ENCODE measurements at regions not wholly inside any gene's neighbourhood (a gene's known extent, or its start where the extent isn't known, plus 50 kb on each side); places are given as distances from the start of the nearest gene placed in this dataset.

GRCh38 chr11:38315151-38315550 is 1717.1 kb upstream of the RAG2 start:
- DNase-seq (ENCODE audit: extremely low read depth in 1 of 2, low read depth in 1 of 2), result no peak

- no peak for DNase-seq (ENCODE audit: extremely low read depth in 1 of 2, low read depth in 1 of 2)
These were observed 1709.4 kb upstream of the RAG2 start for GRCh38 chr11:38307455-38307854.

- no peak for DNase-seq (ENCODE audit: extremely low read depth in 1 of 2, low read depth in 1 of 2)
These were observed 1707.6 kb upstream of the RAG2 start for GRCh38 chr11:38305682-38306081.

GRCh38 chr11:38304926-38305325 is 1706.9 kb upstream of the RAG2 start:
- no peak for DNase-seq (ENCODE audit: extremely low read depth in 1 of 2, low read depth in 1 of 2)

GRCh38 chr11:38302564-38302963 is 1704.5 kb upstream of the RAG2 start:
- DNase-seq (ENCODE audit: extremely low read depth in 1 of 2, low read depth in 1 of 2), result no peak

- DNase-seq (ENCODE audit: extremely low read depth in 1 of 2, low read depth in 1 of 2), result no peak
These were observed 1702.5 kb upstream of the RAG2 start for GRCh38 chr11:38300570-38300969.

- no peak for DNase-seq (ENCODE audit: extremely low read depth in 1 of 2, low read depth in 1 of 2)
These were observed 1698.3 kb upstream of the RAG2 start for GRCh38 chr11:38296211-38296776.

- no peak for DNase-seq (ENCODE audit: extremely low read depth in 1 of 2, low read depth in 1 of 2)
These were observed 1684.7 kb upstream of the RAG2 start for GRCh38 chr11:38282718-38283117.

GRCh38 chr11:38278457-38279141 is 1680.6 kb upstream of the RAG2 start:
- no peak for DNase-seq (ENCODE audit: extremely low read depth in 1 of 2, low read depth in 1 of 2)

GRCh38 chr11:38274031-38274430 is 1676.0 kb upstream of the RAG2 start:
- DNase-seq (ENCODE audit: extremely low read depth in 1 of 2, low read depth in 1 of 2), result no peak

- DNase-seq (ENCODE audit: extremely low read depth in 1 of 2, low read depth in 1 of 2), result no peak
These were observed 1674.3 kb upstream of the RAG2 start for GRCh38 chr11:38272376-38272775.

GRCh38 chr11:38266691-38267090 is 1668.7 kb upstream of the RAG2 start:
- DNase-seq (ENCODE audit: extremely low read depth in 1 of 2, low read depth in 1 of 2), result no peak

- no peak for DNase-seq (ENCODE audit: extremely low read depth in 1 of 2, low read depth in 1 of 2)
These were observed 1658.4 kb upstream of the RAG2 start for GRCh38 chr11:38256436-38256835.

- DNase-seq (ENCODE audit: extremely low read depth in 1 of 2, low read depth in 1 of 2), result no peak
These were observed 1656.9 kb upstream of the RAG2 start for GRCh38 chr11:38254913-38255312.

- no peak for DNase-seq (ENCODE audit: extremely low read depth in 1 of 2, low read depth in 1 of 2)
These were observed 1654.6 kb upstream of the RAG2 start for GRCh38 chr11:38252620-38253019.

- DNase-seq (ENCODE audit: extremely low read depth in 1 of 2, low read depth in 1 of 2), result no peak
These were observed 1648.4 kb upstream of the RAG2 start for GRCh38 chr11:38246451-38246850.

GRCh38 chr11:38226684-38227083 is 1628.6 kb upstream of the RAG2 start:
- DNase-seq (ENCODE audit: extremely low read depth in 1 of 2, low read depth in 1 of 2), result no peak

- DNase-seq (ENCODE audit: extremely low read depth in 1 of 2, low read depth in 1 of 2), result no peak
These were observed 1623.3 kb upstream of the RAG2 start for GRCh38 chr11:38221295-38221694.

GRCh38 chr11:38219636-38220035 is 1621.6 kb upstream of the RAG2 start:
- DNase-seq (ENCODE audit: extremely low read depth in 1 of 2, low read depth in 1 of 2), result no peak

GRCh38 chr11:38208951-38209350 is 1610.9 kb upstream of the RAG2 start:
- no peak for DNase-seq (ENCODE audit: extremely low read depth in 1 of 2, low read depth in 1 of 2)

- no peak for DNase-seq (ENCODE audit: extremely low read depth in 1 of 2, low read depth in 1 of 2)
These were observed 1608.6 kb upstream of the RAG2 start for GRCh38 chr11:38206663-38207062.

GRCh38 chr11:38191101-38191500 is 1593.1 kb upstream of the RAG2 start:
- DNase-seq (ENCODE audit: extremely low read depth in 1 of 2, low read depth in 1 of 2), result no peak

All from stimulated activated CD8-positive, alpha-beta memory T cell treated with anti-CD3 and anti-CD28 coated beads, Interleukin-7, amount 100 ng/mL, for 48 hours (primary cell).